SK-N-SH (cell line): ENCODE measurements at regions not wholly inside any gene's neighbourhood (a gene's known extent, or its start where the extent isn't known, plus 50 kb on each side); places are given as distances from the start of the nearest gene placed in this dataset.

Experiments
- CTCF ChIA-PET: fragments of 300-600, 350-600 bp; formaldehyde crosslinking; extraction: SDS; loops from one replicate; lab custom pipeline; 2021; lab: Yijun Ruan, JAX
- POLR2A ChIA-PET: fragments of 350-600 bp; sonication (Branson Sonifier 250); formaldehyde crosslinking; extraction: SDS; loops from one replicate; lab custom pipeline; 2020; ENCODE audit warnings: antibody characterized with exemption, inconsistent platforms; lab: Yijun Ruan, JAX
- DNase-seq: peaks from one replicate; pipeline ENCODE4 v3.0.0; 2012
- H2AFZ ChIP-seq: fragments of 200-600 bp; sonication (generic); 2 replicates; pipeline ENCODE4 v1.8.1; 2016; ENCODE audit warnings: antibody characterized with exemption, mild to moderate bottlenecking, low read depth
- H3F3A ChIP-seq: fragments of 200-600 bp; sonication (generic); replicated peaks from 2 replicates; pipeline ENCODE3; 2016; ENCODE audit warnings: antibody characterized with exemption, mild to moderate bottlenecking; ENCODE audit not compliant: insufficient read depth
- H3K27ac ChIP-seq, 2 experiments: fragments of 200-500 bp in 1 of 2; fragments of 200-600 bp in 1 of 2; sonication (Bioruptor generic) in 1 of 2; sonication (generic), shearing (Covaris generic) in 1 of 2; 2 replicates each; pipeline versions ENCODE4 v1.5.1 to v1.6.1; 2014 to 2016; ENCODE audit warnings: low read depth in 2 of 2, inconsistent platforms in 1 of 2, low read length in 1 of 2, mild to moderate bottlenecking in 1 of 2, mixed read lengths in 1 of 2
- H3K27me3 ChIP-seq: fragments of 200-600 bp; sonication (generic), shearing (Covaris generic); 2 replicates; pipeline ENCODE4 v1.6.1; 2016; ENCODE audit warnings: mixed run types; ENCODE audit not compliant: insufficient read depth
- H3K36me3 ChIP-seq, 2 experiments: fragments of 200-500 bp in 1 of 2; fragments of 200-600 bp in 1 of 2; sonication (Bioruptor generic) in 1 of 2; sonication (generic) in 1 of 2; replicated peaks in 1 of 2; 2 replicates each; pipeline versions ENCODE3 to v1.5.1; 2014 to 2016; ENCODE audit warnings: low read length in 1 of 2, mild to moderate bottlenecking in 1 of 2; ENCODE audit not compliant: insufficient read depth in 2 of 2, control insufficient read depth in 1 of 2
- H3K4me1 ChIP-seq, 2 experiments: fragments of 200-500 bp in 1 of 2; fragments of 200-600 bp in 1 of 2; sonication (Bioruptor generic) in 1 of 2; sonication (generic), shearing (Covaris generic) in 1 of 2; 2 replicates each; pipeline versions ENCODE4 v1.5.1 to v1.6.1; 2014 to 2016; ENCODE audit warnings: low read depth in 1 of 2, low read length in 1 of 2, mixed run types in 1 of 2; ENCODE audit not compliant: insufficient read depth in 2 of 2, control insufficient read depth in 1 of 2
- H3K4me2 ChIP-seq: fragments of 200-600 bp; sonication (generic), shearing (Covaris generic); 2 replicates; pipeline ENCODE4 v1.6.1; 2017; ENCODE audit warnings: mixed run types
- H3K4me3 ChIP-seq, 2 experiments: fragments of 200-500 bp in 1 of 2; fragments of 200-600 bp in 1 of 2; sonication (Bioruptor generic) in 1 of 2; sonication (generic), shearing (Covaris generic) in 1 of 2; 2 replicates each; pipeline versions ENCODE4 v1.5.1 to v1.8.1; 2014 to 2016; ENCODE audit warnings: low read depth in 2 of 2, inconsistent platforms in 1 of 2, low read length in 1 of 2, mild to moderate bottlenecking in 1 of 2, mixed read lengths in 1 of 2, moderate library complexity in 1 of 2
- H3K79me2 ChIP-seq: fragments of 200-600 bp; sonication (generic); 2 replicates; pipeline ENCODE4 v1.8.1; 2017; ENCODE audit warnings: mild to moderate bottlenecking; ENCODE audit not compliant: insufficient read depth
- H3K9ac ChIP-seq: fragments of 200-600 bp; sonication (generic); 2 replicates; pipeline ENCODE4 v1.6.1; 2017; ENCODE audit warnings: mixed run types
- H3K9me2 ChIP-seq: fragments of 200-600 bp; sonication (generic); 2 replicates; pipeline ENCODE4 v1.6.1; 2017; ENCODE audit warnings: mixed run types
- H3K9me3 ChIP-seq: fragments of 200-600 bp; sonication (generic); 2 replicates; pipeline ENCODE4 v1.6.1; 2017; ENCODE audit warnings: mixed run types, mild to moderate bottlenecking, moderate library complexity
- H4K20me1 ChIP-seq: fragments of 200-600 bp; sonication (generic); 2 replicates; pipeline ENCODE4 v1.6.1; 2017; ENCODE audit warnings: mild to moderate bottlenecking, mixed run types; ENCODE audit not compliant: insufficient read depth
- CHD2 ChIP-seq: fragments of 150-350 bp; IDR thresholded peaks from 2 replicates; pipeline ENCODE4 v1.6.1; 2018; ENCODE audit warnings: low read length; ENCODE audit not compliant: partially characterized antibody
- CTCF ChIP-seq: fragments of 200-600 bp; sonication (generic); IDR thresholded peaks from 2 replicates; pipeline ENCODE4 v1.6.1; 2017; ENCODE audit warnings: antibody characterized with exemption, mild to moderate bottlenecking, moderate library complexity
- EP300 ChIP-seq, 2 experiments: IDR thresholded peaks; 2 replicates each; pipeline versions ENCODE4 v1.4.0 to v1.6.1; 2012; ENCODE audit warnings: borderline replicate concordance in 1 of 2, low read depth in 1 of 2, low read length in 1 of 2
- FOSL2 ChIP-seq: IDR thresholded peaks from 2 replicates; pipeline ENCODE4 v1.4.0; 2012; ENCODE audit warnings: low read depth, mild to moderate bottlenecking, moderate library complexity, borderline replicate concordance
- GABPA ChIP-seq: IDR thresholded peaks from 2 replicates; pipeline ENCODE4 v1.4.0; 2012; ENCODE audit warnings: low read depth, mild to moderate bottlenecking
- GATA2 ChIP-seq: sonication (generic); formaldehyde crosslinking; IDR thresholded peaks from 2 replicates; pipeline ENCODE4 v1.5.0; 2020; ENCODE audit warnings: mild to moderate bottlenecking, missing genetic modification reagents
- MAX ChIP-seq: IDR thresholded peaks from 2 replicates; pipeline ENCODE4 v1.4.0; 2012; ENCODE audit warnings: low read depth
- MEF2A ChIP-seq: IDR thresholded peaks from 2 replicates; pipeline ENCODE4 v1.4.0; 2012; ENCODE audit warnings: low read depth, borderline replicate concordance
- MXI1 ChIP-seq: IDR thresholded peaks from 2 replicates; pipeline ENCODE4 v1.6.1; 2012; ENCODE audit warnings: mild to moderate bottlenecking, low read depth, low read length, improper control_type of control experiment
- NFIC ChIP-seq: IDR thresholded peaks from 2 replicates; pipeline ENCODE4 v1.4.0; 2012; ENCODE audit warnings: borderline replicate concordance
- PBX3 ChIP-seq: IDR thresholded peaks from 2 replicates; pipeline ENCODE4; 2012
- POLR2AphosphoS5 ChIP-seq: IDR thresholded peaks from 2 replicates; pipeline ENCODE4 v1.6.1; 2012; ENCODE audit warnings: low read depth, low read length
- RAD21 ChIP-seq: IDR thresholded peaks from 2 replicates; pipeline ENCODE4 v1.6.1; 2012; ENCODE audit warnings: mild to moderate bottlenecking, low read length
- RCOR1 ChIP-seq: fragments of 150-350 bp; IDR thresholded peaks from 2 replicates; pipeline ENCODE4 v1.6.1; 2017; ENCODE audit warnings: antibody characterized with exemption, low read length
- REST ChIP-seq: IDR thresholded peaks from 2 replicates; pipeline ENCODE4 v1.6.1; 2012; ENCODE audit warnings: mild to moderate bottlenecking, low read depth, low read length, moderate library complexity
- RFX5 ChIP-seq: IDR thresholded peaks from 2 replicates; pipeline ENCODE4 v1.6.1; 2012; ENCODE audit warnings: mild to moderate bottlenecking, improper control_type of control experiment, low read length
- SMC3 ChIP-seq: IDR thresholded peaks from 2 replicates; pipeline ENCODE4 v1.6.1; 2012; ENCODE audit warnings: low read depth, low read length, improper control_type of control experiment
- USF1 ChIP-seq: IDR thresholded peaks from 2 replicates; pipeline ENCODE4 v1.4.0; 2012; ENCODE audit warnings: low read depth, borderline replicate concordance
- USF2 ChIP-seq: fragments of 150-350 bp; IDR thresholded peaks from 2 replicates; pipeline ENCODE4 v1.6.1; 2017; ENCODE audit warnings: antibody characterized with exemption, low read length, low read depth, borderline replicate concordance
- YY1 ChIP-seq: IDR thresholded peaks from 2 replicates; pipeline ENCODE4 v1.4.0; 2012; ENCODE audit warnings: low read depth, mild to moderate bottlenecking
- WGBS: methylation state at CpG from one replicate; pipeline ENCODE4 v1.1.6; 2017; ENCODE audit warnings: low lambda C conversion rate; 5-methylcytosine and 5-hydroxymethylcytosine counted together

- Histone ChIP-seq H4K20me1 (no peaks in the 10 kb centered on the region), H3K36me3 (no peaks in the 10 kb centered on the region), H3K79me2 (no peaks in the 10 kb centered on the region)
- TF ChIP-seq FOSL2, result no peak
- TF ChIP-seq MAX, result no peak
- TF ChIP-seq RFX5, result no peak
- no peak for TF ChIP-seq POLR2AphosphoS5
- TF ChIP-seq GABPA, result no peak
- TF ChIP-seq RAD21, result no peak
- TF ChIP-seq EP300 (IDR thresholded peaks at IDR 0.05; ENCODE audit: borderline replicate concordance in 1 of 2, low read depth in 1 of 2, low read length in 1 of 2), result no peak
- TF ChIP-seq MXI1, result no peak
- no peak for TF ChIP-seq SMC3
- no peak for TF ChIP-seq YY1
- TF ChIP-seq RCOR1, result no peak
- TF ChIP-seq MEF2A, result no peak
- TF ChIP-seq, all 33 proteins: peak for 0
- H3K9me3 ChIP-seq, result no peaks in the 10 kb centered on the region
- DNase-seq, result no peak
- H3K4me2 ChIP-seq, result no peak overlapping the region
- no peak overlapping the region for H3K4me3 ChIP-seq
- no peaks in the 10 kb centered on the region for H3F3A ChIP-seq
- H3K9me2 ChIP-seq, result no peaks in the 10 kb centered on the region
- no peak overlapping the region for H2AFZ ChIP-seq
- ChIA-PET POLR2A (no interaction called here), CTCF (no interaction called here)
- H3K27me3 ChIP-seq, result no peaks in the 10 kb centered on the region
- no peak overlapping the region for H3K9ac ChIP-seq
- H3K27ac ChIP-seq, result no peak overlapping the region
- no peaks in the 10 kb centered on the region for H3K4me1 ChIP-seq
- 3% methylated on average over 6 of the region's 6 CpGs for WGBS
Observed at GRCh38 chr5:86075139-86075538, 542.6 kb upstream of the COX7C start.

GRCh38 chr5:86095092-86095491 lies 522.6 kb upstream of the COX7C start:
- 0 out of 2 replicates have a peak, but pooled peaks cover 4% of the 10 kb centered on the region for H3K9me2 ChIP-seq
- no peaks in the 10 kb centered on the region for H4K20me1 ChIP-seq
- no peaks in the 10 kb centered on the region for H3K36me3 ChIP-seq
- no peaks in the 10 kb centered on the region for H3K79me2 ChIP-seq
- ChIA-PET CTCF (no interaction called here), POLR2A (no interaction called here)
- H3K4me2 ChIP-seq, result no peak overlapping the region
- H3K9ac ChIP-seq, result no peak overlapping the region
- no peak for DNase-seq
- TF ChIP-seq YY1 (no peak), CTCF (no peak), CHD2 (no peak), GATA2 (CRISPR knock-in tag) (no peak), PBX3 (no peak), FOSL2 (no peak), REST (no peak), USF2 (no peak), MXI1 (no peak), USF1 (no peak), RAD21 (no peak), NFIC (no peak), POLR2AphosphoS5 (no peak)
- no peak overlapping the region for H3K4me3 ChIP-seq
- H3K27me3 ChIP-seq, result no peaks in the 10 kb centered on the region
- H2AFZ ChIP-seq, result no peak overlapping the region
- no peaks in the 10 kb centered on the region for H3F3A ChIP-seq
- no peaks in the 10 kb centered on the region for H3K4me1 ChIP-seq
- no peaks in the 10 kb centered on the region for H3K9me3 ChIP-seq
- 0% methylated on average over 1 of the region's 1 CpG for WGBS
- H3K27ac ChIP-seq, result no peak overlapping the region
